A673 (cell line): ENCODE measurements at regions not wholly inside any gene's neighbourhood (a gene's known extent, or its start where the extent isn't known, plus 50 kb on each side); places are given as distances from the start of the nearest gene placed in this dataset.

Experiments used
- EZH2 ChIP-seq: fragments of 200-600 bp; sonication (generic); IDR thresholded peaks from 2 replicates; pipeline ENCODE4 v1.6.1; 2017; ENCODE audit warnings: borderline replicate concordance, low read depth, mild to moderate bottlenecking, mixed read lengths, antibody characterized with exemption, low read length; ENCODE audit not compliant: poor library complexity, severe bottlenecking
- TF ChIP-seq, protein P1 (sequence below): fragments of 300-800, 200-600 bp; sonication (generic); conservative IDR thresholded peaks from 2 replicates; pipeline ENCODE4 v1.5.1; 2017; ENCODE audit warnings: low read depth, mild to moderate bottlenecking, antibody characterized with exemption, low read length, moderate library complexity, mixed read lengths

DNA sequence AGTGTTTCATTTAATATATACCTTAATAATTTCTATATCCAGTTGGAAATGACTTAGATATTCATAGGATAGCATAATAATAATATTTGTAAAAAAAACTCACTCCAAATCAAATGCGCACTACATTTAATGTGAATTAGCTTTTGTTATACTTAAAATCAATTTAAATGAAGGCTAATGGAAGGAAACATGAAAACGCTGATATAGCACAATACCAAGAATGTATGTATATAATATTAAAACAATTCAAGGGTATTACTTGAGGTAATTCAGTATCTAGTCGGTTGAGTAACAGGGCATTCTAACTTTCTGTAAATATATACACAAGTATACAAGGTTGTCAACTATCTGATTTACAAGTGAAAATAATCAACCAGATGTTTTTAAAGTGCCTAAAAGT, 307.1 kb upstream of the TEX13C start:
- TF ChIP-seq, protein P1, sequence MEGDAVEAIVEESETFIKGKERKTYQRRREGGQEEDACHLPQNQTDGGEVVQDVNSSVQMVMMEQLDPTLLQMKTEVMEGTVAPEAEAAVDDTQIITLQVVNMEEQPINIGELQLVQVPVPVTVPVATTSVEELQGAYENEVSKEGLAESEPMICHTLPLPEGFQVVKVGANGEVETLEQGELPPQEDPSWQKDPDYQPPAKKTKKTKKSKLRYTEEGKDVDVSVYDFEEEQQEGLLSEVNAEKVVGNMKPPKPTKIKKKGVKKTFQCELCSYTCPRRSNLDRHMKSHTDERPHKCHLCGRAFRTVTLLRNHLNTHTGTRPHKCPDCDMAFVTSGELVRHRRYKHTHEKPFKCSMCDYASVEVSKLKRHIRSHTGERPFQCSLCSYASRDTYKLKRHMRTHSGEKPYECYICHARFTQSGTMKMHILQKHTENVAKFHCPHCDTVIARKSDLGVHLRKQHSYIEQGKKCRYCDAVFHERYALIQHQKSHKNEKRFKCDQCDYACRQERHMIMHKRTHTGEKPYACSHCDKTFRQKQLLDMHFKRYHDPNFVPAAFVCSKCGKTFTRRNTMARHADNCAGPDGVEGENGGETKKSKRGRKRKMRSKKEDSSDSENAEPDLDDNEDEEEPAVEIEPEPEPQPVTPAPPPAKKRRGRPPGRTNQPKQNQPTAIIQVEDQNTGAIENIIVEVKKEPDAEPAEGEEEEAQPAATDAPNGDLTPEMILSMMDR, result no peak
- TF ChIP-seq EZH2, result no peak
